ENCODE measurements at regions not wholly inside any gene's neighbourhood (a gene's known extent, or its start where the extent isn't known, plus 50 kb on each side); places are given as distances from the start of the nearest gene placed in this dataset.

DNA sequence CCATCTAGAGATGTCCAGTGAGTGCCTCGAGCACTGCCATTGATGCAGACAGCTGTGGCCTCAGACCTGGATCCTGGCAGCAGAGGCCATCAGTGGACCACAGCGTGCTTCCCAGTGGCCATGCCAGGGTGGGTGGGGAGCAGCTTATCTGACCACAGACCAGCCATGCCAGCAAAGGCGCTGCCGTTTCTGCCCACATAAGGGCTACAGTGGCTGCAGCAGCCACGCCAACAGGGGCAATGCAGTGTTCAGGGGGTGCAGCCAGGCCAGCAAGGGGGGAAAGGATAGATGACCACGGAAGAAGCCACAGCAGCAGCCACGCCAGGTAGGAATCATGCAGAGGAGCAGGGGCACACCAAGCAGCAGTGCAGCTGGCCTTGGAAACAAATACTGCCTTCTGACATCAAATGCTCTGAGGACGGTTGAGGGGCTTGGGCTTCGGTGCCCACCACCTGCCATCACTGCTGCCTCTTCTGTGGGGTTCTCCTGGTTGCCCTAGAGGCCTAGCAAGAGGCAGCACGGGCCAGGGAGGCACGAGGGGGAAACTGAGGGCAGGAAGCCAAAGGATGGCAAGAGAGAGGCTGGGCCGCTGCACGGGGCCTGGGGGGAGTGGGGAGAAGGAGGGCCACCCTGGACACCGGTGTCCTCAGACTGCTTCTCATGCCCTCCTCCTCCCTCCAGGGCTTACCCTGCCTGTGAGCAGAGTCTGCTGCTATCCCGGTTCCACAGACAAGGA, 94.7 kb upstream of the RUNX3 start:
- H3K4me2 ChIP-seq: no peak overlapping the region
- no peaks in the 10 kb centered on the region for H3K9me3 ChIP-seq (ENCODE audit: insufficient read depth, low read depth)
- BruUV-seq (replicated peaks): no TSS peak
- no peak overlapping the region for H3K4me3 ChIP-seq
- ChIA-PET POLR2A (ENCODE audit: unreplicated experiment) (interaction anchor here (0.6 kb wide), 2 partner anchors 215 to 280 kb away, joined by 4 to 5 read pairs; partner anchors contain the start of gene CLIC4), CTCF (interaction anchor here (0.7 kb wide), 1 partner anchor 182 kb away, joined by 3 read pairs; no protein-coding TSS in a partner anchor)
- no peaks in the 10 kb centered on the region for H3K9me2 ChIP-seq (ENCODE audit: insufficient read depth)
- intact Hi-C loops (cut with micrococcal nuclease; ENCODE audit: unreplicated experiment): no loop called here
- no peak for TF ChIP-seq EZH2 (IDR thresholded peaks at IDR 0.05; ENCODE audit: low read depth)
- TF ChIP-seq, protein P1, sequence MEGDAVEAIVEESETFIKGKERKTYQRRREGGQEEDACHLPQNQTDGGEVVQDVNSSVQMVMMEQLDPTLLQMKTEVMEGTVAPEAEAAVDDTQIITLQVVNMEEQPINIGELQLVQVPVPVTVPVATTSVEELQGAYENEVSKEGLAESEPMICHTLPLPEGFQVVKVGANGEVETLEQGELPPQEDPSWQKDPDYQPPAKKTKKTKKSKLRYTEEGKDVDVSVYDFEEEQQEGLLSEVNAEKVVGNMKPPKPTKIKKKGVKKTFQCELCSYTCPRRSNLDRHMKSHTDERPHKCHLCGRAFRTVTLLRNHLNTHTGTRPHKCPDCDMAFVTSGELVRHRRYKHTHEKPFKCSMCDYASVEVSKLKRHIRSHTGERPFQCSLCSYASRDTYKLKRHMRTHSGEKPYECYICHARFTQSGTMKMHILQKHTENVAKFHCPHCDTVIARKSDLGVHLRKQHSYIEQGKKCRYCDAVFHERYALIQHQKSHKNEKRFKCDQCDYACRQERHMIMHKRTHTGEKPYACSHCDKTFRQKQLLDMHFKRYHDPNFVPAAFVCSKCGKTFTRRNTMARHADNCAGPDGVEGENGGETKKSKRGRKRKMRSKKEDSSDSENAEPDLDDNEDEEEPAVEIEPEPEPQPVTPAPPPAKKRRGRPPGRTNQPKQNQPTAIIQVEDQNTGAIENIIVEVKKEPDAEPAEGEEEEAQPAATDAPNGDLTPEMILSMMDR (conservative IDR thresholded peaks at IDR 0.05): no peak
- no peak overlapping the region for H2AFZ ChIP-seq
- H3K4me1 ChIP-seq (replicated peaks; ENCODE audit: insufficient read depth): no peaks in the 10 kb centered on the region
- no peak overlapping the region for H3K27ac ChIP-seq
- H3K36me3 ChIP-seq (ENCODE audit: low read depth): no peaks in the 10 kb centered on the region
- H3K27me3 ChIP-seq (ENCODE audit: insufficient read depth, low read depth): no peaks in the 10 kb centered on the region
- H3F3A ChIP-seq (ENCODE audit: insufficient read depth, low read depth): no peaks in the 10 kb centered on the region
- no peak for DNase-seq
- no peaks in the 10 kb centered on the region for H4K20me1 ChIP-seq (ENCODE audit: insufficient read depth)
- H3K79me2 ChIP-seq (ENCODE audit: low read depth): no peaks in the 10 kb centered on the region

DNA sequence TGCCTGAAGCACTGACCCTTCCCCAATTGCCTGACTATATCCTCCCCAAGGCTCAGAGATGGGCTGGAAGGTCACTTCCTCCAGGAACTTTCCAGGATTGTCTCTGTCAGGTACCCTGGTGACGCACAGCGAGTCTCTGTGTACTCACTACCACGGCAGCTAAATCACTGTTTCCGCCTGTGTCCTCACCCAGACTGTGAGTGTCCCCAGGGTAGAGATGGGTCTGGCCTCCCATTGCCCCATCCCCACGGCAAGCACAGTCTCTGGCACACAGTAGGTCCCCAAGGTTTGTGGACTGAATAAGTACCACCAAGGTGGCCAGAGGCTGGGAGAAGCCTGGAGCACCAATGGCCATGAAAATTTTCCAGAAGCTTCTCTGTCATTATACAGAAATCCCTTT, 93.8 kb upstream of the RUNX3 start:
- no peaks in the 10 kb centered on the region for H3K36me3 ChIP-seq (ENCODE audit: low read depth)
- DNase-seq: no peak
- H3K79me2 ChIP-seq (ENCODE audit: low read depth): no peaks in the 10 kb centered on the region
- CTCF ChIA-PET: no interaction called here
- H3F3A ChIP-seq (ENCODE audit: insufficient read depth, low read depth): no peaks in the 10 kb centered on the region
- H3K27me3 ChIP-seq (ENCODE audit: insufficient read depth, low read depth): no peaks in the 10 kb centered on the region
- no peaks in the 10 kb centered on the region for H3K9me3 ChIP-seq (ENCODE audit: insufficient read depth, low read depth)
- no peak overlapping the region for H3K4me3 ChIP-seq
- TF ChIP-seq, protein P1 (conservative IDR thresholded peaks at IDR 0.05): no peak
- TF ChIP-seq EZH2 (IDR thresholded peaks at IDR 0.05; ENCODE audit: low read depth): no peak
- POLR2A ChIA-PET (ENCODE audit: unreplicated experiment): no interaction called here
- no peaks in the 10 kb centered on the region for H3K4me1 ChIP-seq (replicated peaks; ENCODE audit: insufficient read depth)
- H4K20me1 ChIP-seq (ENCODE audit: insufficient read depth): no peaks in the 10 kb centered on the region
- no peak overlapping the region for H2AFZ ChIP-seq
- BruUV-seq (replicated peaks): no TSS peak
- no peak overlapping the region for H3K27ac ChIP-seq
- intact Hi-C loops (cut with micrococcal nuclease; ENCODE audit: unreplicated experiment): no loop called here
- no peaks in the 10 kb centered on the region for H3K9me2 ChIP-seq (ENCODE audit: insufficient read depth)
- no peak overlapping the region for H3K4me2 ChIP-seq

DNA sequence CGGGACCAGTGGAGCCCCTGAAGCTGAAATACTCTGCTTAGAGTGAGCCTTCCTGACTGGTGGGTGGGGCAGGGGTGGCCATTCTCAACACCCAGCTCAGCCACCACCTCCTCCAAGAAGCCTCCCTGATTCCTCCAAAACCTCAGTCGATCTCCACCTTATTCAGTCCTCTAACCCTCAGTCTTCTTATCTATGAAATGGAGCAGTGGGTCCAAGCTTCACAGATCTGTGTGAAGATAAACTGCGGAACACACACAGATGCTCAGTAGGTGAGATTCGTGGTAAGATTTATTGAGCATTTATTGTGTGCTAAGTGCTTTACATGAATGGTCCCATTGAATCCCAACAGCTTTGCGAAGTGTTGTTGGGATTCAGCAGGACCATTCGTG, 93.1 kb upstream of the RUNX3 start:
- H3K4me2 ChIP-seq: no peak overlapping the region
- intact Hi-C loops (cut with micrococcal nuclease; ENCODE audit: unreplicated experiment): no loop called here
- H3K79me2 ChIP-seq (ENCODE audit: low read depth): no peaks in the 10 kb centered on the region
- no peak overlapping the region for H3K27ac ChIP-seq
- H4K20me1 ChIP-seq (ENCODE audit: insufficient read depth): no peaks in the 10 kb centered on the region
- ChIA-PET POLR2A (ENCODE audit: unreplicated experiment) (no interaction called here), CTCF (no interaction called here)
- TF ChIP-seq, protein P1 (conservative IDR thresholded peaks at IDR 0.05): no peak
- no peak for TF ChIP-seq EZH2 (IDR thresholded peaks at IDR 0.05; ENCODE audit: low read depth)
- no TSS peak for BruUV-seq (replicated peaks)
- no peak for DNase-seq
- no peak overlapping the region for H3K4me3 ChIP-seq
- H2AFZ ChIP-seq: no peak overlapping the region
- no peaks in the 10 kb centered on the region for H3F3A ChIP-seq (ENCODE audit: insufficient read depth, low read depth)
- H3K4me1 ChIP-seq (replicated peaks; ENCODE audit: insufficient read depth): no peaks in the 10 kb centered on the region
- H3K9me3 ChIP-seq (ENCODE audit: insufficient read depth, low read depth): no peaks in the 10 kb centered on the region
- no peaks in the 10 kb centered on the region for H3K9me2 ChIP-seq (ENCODE audit: insufficient read depth)
- H3K36me3 ChIP-seq (ENCODE audit: low read depth): no peaks in the 10 kb centered on the region
- H3K27me3 ChIP-seq (ENCODE audit: insufficient read depth, low read depth): no peaks in the 10 kb centered on the region

All from PC-9 (cell line).